ENCODE measurements at regions not wholly inside any gene's neighbourhood (a gene's known extent, or its start where the extent isn't known, plus 50 kb on each side); places are given as distances from the start of the nearest gene placed in this dataset.
"Not testable (repeated sequence)": the region's sequence is repeated elsewhere in the genome, so short reads cannot be mapped to it uniquely, and the experiment has no call there.

- no peak for DNase-seq
Observed at GRCh38 chr4:38279650-38280322, 319.6 kb downstream of the PTTG2 start.

- no peak for DNase-seq
Observed at GRCh38 chr4:38280323-38280706, 320.1 kb downstream of the PTTG2 start.

GRCh38 chr4:38281371-38282071 is 321.3 kb downstream of the PTTG2 start:
- no peak for DNase-seq

GRCh38 chr4:38283724-38284123 is 323.5 kb downstream of the PTTG2 start:
- DNase-seq = no peak

DNA sequence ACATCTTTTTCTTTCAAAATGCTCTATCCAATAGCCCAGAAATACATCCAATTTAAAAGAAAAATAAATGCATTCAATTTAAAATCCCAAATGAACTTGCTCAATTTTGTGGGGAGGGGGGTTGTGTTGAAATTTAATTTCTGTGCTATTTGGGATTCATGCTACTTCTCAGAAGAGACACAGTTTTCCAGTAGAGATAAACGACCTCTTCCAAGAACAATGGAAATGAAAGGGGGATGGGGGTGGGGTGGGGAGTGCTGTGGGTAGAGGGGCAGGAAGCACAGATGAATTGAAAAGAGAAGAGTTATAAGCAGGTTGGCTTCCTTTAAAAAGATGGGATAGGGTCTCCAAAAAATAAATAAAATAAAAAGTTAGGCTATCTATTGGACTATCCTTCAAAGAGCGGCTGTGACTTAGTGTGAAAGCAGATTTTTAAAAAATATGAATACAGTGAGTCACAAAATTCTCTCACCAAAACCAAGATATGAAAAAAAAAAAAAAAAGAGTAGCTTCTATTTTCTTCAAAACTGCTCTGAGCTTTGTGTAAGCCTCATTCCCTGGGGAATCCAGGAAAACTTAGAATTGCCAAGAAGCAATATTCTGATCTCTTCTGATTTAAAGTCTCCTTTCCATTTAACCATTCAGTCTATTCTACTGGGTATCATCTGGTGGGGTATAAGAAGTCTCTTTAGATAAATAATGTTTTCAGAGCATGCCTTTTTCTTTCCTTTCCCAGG is 324.3 kb downstream of the PTTG2 start:
- DNase-seq = no peak

GRCh38 chr4:38287101-38287851 is 327.1 kb downstream of the PTTG2 start:
- DNase-seq = no peak

- DNase-seq = no peak
Observed at GRCh38 chr4:38289553-38289952, 329.4 kb downstream of the PTTG2 start.

DNA sequence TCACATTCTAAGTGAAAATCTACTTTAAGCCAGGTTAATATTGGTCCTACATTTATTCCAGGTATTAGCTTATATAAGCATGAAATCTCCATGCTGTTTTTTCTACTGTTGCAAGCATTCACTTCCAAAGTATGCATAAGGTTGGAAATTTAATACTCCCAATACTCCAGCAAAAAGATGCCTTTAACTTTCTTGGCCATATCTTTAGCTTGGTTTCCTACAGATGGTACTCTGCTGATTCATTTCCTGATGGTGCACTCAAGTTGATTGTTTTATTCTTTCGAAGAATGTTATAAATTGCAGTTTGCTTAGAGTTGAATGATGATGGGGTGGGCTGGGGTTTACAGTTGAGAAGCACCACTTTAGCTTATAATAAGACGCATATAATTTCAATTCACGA is 330.2 kb downstream of the PTTG2 start:
- no peak for DNase-seq

GRCh38 chr4:38290914-38291313 is 330.7 kb downstream of the PTTG2 start:
- no peak for DNase-seq

DNA sequence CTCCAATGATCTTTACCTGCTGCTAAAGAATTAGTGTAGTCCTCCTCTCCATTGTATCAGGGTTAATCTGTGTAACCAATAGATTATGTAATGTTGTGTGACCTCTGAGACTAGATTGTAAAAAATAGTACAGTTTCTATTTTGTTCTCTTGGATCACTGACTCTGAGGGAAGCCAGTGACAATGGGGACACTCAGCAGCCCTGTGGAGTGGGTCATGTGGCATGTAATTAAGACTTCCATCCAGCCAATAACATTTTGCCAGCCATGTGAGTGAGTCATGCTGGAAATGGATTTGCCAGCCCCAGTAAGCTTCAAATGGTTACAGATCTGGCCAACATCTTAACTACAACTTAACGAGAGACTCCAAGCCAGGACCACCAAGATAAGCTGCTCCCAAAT is 332.3 kb downstream of the PTTG2 start:
- DNase-seq = no peak

GRCh38 chr4:38294238-38294637 is 334.0 kb downstream of the PTTG2 start:
- no peak for DNase-seq

GRCh38 chr4:38297061-38297460 is 336.9 kb downstream of the PTTG2 start:
- DNase-seq = no peak

GRCh38 chr4:38298868-38299713 is 338.9 kb downstream of the PTTG2 start:
- DNase-seq = no peak

DNA sequence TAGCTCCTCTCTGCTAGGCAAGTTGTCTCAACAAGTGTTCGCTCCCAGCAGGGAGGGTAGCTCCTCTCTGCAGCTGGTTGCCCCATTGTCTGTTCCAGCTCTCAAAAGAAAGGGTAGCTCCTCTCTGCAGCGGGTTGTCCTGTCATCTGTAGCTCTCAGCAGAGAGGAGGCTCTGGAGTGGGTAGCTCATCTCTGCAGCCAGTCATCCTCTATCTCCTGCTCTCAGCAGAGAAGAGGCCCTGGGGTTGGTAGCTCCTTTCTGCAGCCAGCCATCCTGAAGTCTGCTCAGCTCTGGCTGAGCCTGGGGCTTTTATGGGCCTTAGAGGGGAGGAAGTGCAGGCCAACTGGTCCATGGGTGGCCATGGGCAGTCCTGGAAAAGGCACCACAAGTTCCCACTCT is 342.7 kb downstream of the PTTG2 start:
- DNase-seq = no peak

DNA sequence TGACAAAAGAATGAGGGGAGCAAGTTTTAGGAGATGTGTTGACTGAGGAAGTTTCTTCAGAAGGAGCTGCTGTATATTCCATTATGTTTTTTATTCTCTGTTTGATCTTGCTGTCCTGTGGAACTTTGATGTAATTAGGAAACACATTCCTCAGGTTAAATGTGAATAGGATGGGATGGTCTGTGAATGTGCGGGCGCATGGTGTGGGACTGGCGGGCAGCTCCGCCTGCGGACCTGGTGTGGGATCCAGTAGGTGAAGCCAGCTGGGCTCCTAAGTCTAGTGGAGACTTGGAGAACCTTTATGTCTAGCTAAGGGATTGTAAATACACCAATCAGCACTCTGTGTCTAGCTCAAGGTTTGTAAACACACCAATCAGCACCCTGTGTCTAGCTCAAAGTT is 344.3 kb downstream of the PTTG2 start:
- DNase-seq = not testable (repeated sequence)

- no peak for DNase-seq
Observed at GRCh38 chr4:38306482-38307071, 346.4 kb downstream of the PTTG2 start.

DNA sequence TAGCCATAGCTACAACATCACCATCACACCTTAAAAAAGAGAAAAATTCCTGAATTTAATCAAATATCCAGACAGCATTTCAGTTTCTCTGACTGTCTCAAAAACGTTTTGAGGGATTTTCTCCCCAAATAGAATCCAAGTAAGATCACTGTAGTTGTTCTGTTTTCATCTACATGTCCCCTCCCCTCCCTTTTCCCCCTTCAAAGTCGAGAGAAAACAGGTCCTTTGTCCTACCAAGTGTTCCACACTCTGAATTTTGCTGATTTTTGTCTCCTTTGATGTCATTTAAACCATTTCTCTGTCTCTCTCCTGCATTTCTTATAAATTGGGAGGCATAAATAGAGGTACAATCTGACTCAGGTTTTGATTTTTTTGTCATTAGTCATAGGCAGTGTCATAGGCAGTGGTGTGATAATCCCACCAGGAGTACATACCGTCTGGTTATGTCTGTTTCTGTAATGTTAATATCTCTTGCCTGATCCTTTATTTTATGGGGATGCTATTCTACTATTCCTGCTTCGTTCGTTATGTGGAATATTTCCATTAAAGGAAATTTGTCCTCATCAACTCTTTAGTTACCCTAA is 348.6 kb downstream of the PTTG2 start:
- DNase-seq = no peak

GRCh38 chr4:38309471-38309870 is 349.3 kb downstream of the PTTG2 start:
- no peak for DNase-seq

DNA sequence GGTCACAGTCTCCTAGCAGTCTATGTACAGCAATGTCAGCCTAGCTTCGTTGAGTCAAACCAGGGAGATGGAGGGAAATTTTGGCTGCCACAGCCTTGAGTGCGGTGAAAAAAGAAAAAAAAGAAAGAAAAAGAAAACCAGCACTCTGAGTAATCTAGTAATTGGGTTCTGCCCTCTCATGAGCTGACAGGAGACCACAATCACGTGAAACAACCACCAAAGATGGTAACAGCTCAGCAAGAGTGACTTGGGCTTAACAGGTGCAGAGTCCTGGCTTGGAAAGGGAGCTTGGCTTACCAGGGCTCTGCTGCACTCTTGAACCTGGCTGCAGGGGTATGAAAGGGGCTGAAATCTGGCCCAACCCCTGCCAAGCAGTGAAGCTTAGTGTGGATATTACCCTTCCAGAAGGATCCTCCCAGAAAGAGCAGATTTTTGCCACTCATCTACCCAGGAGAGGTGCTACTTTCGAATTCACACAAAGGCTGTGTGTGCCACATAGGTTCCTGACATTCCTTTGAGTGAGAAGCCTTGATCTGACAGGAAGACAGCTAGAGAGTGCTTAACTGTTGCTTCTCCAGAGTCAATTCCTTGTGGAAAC is 350.3 kb downstream of the PTTG2 start:
- peak; percentile 85 for DNase-seq

GRCh38 chr4:38311495-38312126 is 351.4 kb downstream of the PTTG2 start:
- no peak for DNase-seq

DNA sequence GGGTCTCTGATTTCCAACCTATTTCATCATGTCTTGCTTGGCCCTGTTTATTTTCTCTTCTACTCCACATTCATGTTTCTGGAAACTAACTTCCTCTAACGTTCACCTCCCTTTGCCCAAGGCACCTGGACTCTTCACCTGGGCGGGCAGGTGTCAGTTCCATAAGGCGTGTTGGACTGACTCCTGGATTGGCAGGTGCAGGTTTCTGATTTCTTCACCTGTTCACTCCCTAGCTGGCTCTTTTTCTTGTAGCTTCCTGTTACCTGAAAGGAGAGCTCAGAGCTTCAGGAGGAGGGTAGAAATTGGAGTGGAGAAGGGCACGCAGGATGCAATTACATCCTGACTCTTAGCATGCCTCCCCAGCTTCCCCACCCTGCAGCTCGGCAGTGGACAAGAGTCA is 350.8 kb upstream of the KLF3 start:
- DNase-seq = no peak
